K562 (cell line): ENCODE measurements at regions not wholly inside any gene's neighbourhood (a gene's known extent, or its start where the extent isn't known, plus 50 kb on each side); places are given as distances from the start of the nearest gene placed in this dataset.

Experiments
- ATAC-seq: fragments of 200-7000 bp; cut with Tn5 transposase; 3 replicates; pipeline ENCODE4 v1.9.1; 2020; ENCODE audit warnings: moderate library complexity
- BruUV-seq: library from RNA; stranded (reverse); fragments of 400-500 nt; replicated peaks from 2 replicates; lab custom pipeline; 2021; lab: Mats Ljungman, UMichigan
- CTCF ChIA-PET: fragments of 300-600 bp; formaldehyde crosslinking; extraction: SDS; loops from one replicate; lab custom pipeline; 2021; ENCODE audit warnings: low intra/inter-chr PET ratio; lab: Yijun Ruan, JAX
- POLR2A ChIA-PET: fragments of 300-600, 350-650 bp; sonication (Branson Sonifier 250); formaldehyde crosslinking; extraction: SDS; loops from one replicate; lab custom pipeline; 2021; ENCODE audit warnings: antibody characterized with exemption, inconsistent platforms; lab: Yijun Ruan, JAX
- DNase-seq, 4 experiments: peaks; one replicate each; pipeline versions ENCODE4 v3.0.0 to v3.0.0-alpha.2; 2011 to 2018; ENCODE audit warnings: low spot score in 3 of 4, mixed read lengths in 3 of 4; ENCODE audit errors: extremely low read depth in 1 of 4
- FAIRE-seq: peaks from 2 replicates; lab custom pipeline; 2011; peaks lifted over from hg19 to GRCh38; lab: Jason Lieb, UNC
- H2AFZ ChIP-seq: 2 replicates; pipeline ENCODE4 v1.6.0; 2011; ENCODE audit warnings: low read depth, low read length, control low read depth, inconsistent platforms
- H3K27ac ChIP-seq: fragments of 200-600 bp; 3 replicates; pipeline ENCODE4 v1.8.0; 2011; ENCODE audit warnings: low read depth, mild to moderate bottlenecking, control low read depth, inconsistent platforms, low read length, moderate library complexity, mixed read lengths; ENCODE audit errors: extremely low read depth
- H3K27me3 ChIP-seq, 2 experiments: fragments of 300-600 bp in 1 of 2; 2 replicates in 1 of 2; 3 replicates in 1 of 2; pipeline versions ENCODE4 v1.6.0 to v1.8.0; 2011; ENCODE audit warnings: inconsistent platforms in 2 of 2, low read length in 2 of 2, mild to moderate bottlenecking in 1 of 2, mixed read lengths in 1 of 2, moderate library complexity in 1 of 2; ENCODE audit not compliant: control insufficient read depth in 2 of 2, insufficient read depth in 2 of 2
- H3K36me3 ChIP-seq: fragments of 300-600 bp; 3 replicates; pipeline ENCODE4 v1.8.0; 2011; ENCODE audit warnings: mild to moderate bottlenecking, low read length, inconsistent platforms; ENCODE audit not compliant: control insufficient read depth, insufficient read depth
- H3K4me1 ChIP-seq, 2 experiments: fragments of 200-600 bp in 1 of 2; replicated peaks in 1 of 2; 2 replicates in 1 of 2; 3 replicates in 1 of 2; pipeline versions ENCODE4 v1.5.1 to v1.8.0; 2011; ENCODE audit warnings: inconsistent platforms in 2 of 2, low read length in 2 of 2, mild to moderate bottlenecking in 1 of 2, mixed read lengths in 1 of 2, moderate library complexity in 1 of 2; ENCODE audit not compliant: control insufficient read depth in 2 of 2, insufficient read depth in 2 of 2
- H3K4me2 ChIP-seq: 2 replicates; pipeline ENCODE4 v1.6.1; 2011; ENCODE audit warnings: low read length, control low read depth, inconsistent platforms, mixed read lengths; ENCODE audit not compliant: insufficient read depth
- H3K4me3 ChIP-seq: fragments of 200-600 bp; sonication (generic), shearing (Covaris generic); 2 replicates; pipeline ENCODE4 v1.5.1; 2016; ENCODE audit warnings: control low read depth, inconsistent platforms
- H3K79me2 ChIP-seq: fragments of 200-600 bp; 3 replicates; pipeline ENCODE4 v1.8.0; 2011; ENCODE audit warnings: low read length, inconsistent platforms; ENCODE audit not compliant: control insufficient read depth, insufficient read depth
- H3K9ac ChIP-seq, 2 experiments: 2 replicates each; pipeline versions ENCODE4 v1.6.0 to v1.6.1; 2011; ENCODE audit warnings: low read depth in 2 of 2, low read length in 2 of 2, control low read depth in 1 of 2, inconsistent platforms in 1 of 2, mild to moderate bottlenecking in 1 of 2, mixed read lengths in 1 of 2; ENCODE audit not compliant: insufficient read depth in 1 of 2
- H3K9me1 ChIP-seq: one replicate; pipeline ENCODE4 v1.6.0; 2011; ENCODE audit warnings: inconsistent platforms, mild to moderate bottlenecking, low read length, moderate library complexity; ENCODE audit not compliant: control insufficient read depth, insufficient read depth
- H3K9me3 ChIP-seq: replicated peaks from 2 replicates; pipeline ENCODE4 v1.5.1; 2011; ENCODE audit warnings: low read depth, low read length, inconsistent platforms; ENCODE audit not compliant: control insufficient read depth, insufficient read depth
- H4K20me1 ChIP-seq: replicated peaks from 2 replicates; pipeline ENCODE4 v1.6.1; 2011; ENCODE audit warnings: low read length, inconsistent platforms, mixed read lengths; ENCODE audit not compliant: control insufficient read depth, insufficient read depth
- ATF4 ChIP-seq: fragments of 450-650 bp; formaldehyde crosslinking; IDR thresholded peaks from 2 replicates; pipeline ENCODE4 v1.4.0; 2022; ENCODE audit warnings: mild to moderate bottlenecking, moderate library complexity
- MEF2A ChIP-seq: IDR thresholded peaks from 2 replicates; pipeline ENCODE4 v1.6.1; 2011; ENCODE audit warnings: low read depth, mild to moderate bottlenecking, low read length, moderate library complexity; ENCODE audit not compliant: control insufficient read depth
- NFATC3 ChIP-seq: fragments of 450-650 bp; IDR thresholded peaks from 2 replicates; pipeline ENCODE4 v1.6.1; 2017; ENCODE audit warnings: mild to moderate bottlenecking
- NUFIP1 ChIP-seq: fragments of 450-650 bp; IDR thresholded peaks from 2 replicates; pipeline ENCODE4 v1.6.1; 2018; ENCODE audit not compliant: partially characterized antibody
- STAT6 ChIP-seq: sonication (generic); formaldehyde crosslinking; IDR thresholded peaks from 2 replicates; pipeline ENCODE4 v1.8.1; 2023; ENCODE audit warnings: mild to moderate bottlenecking, missing genetic modification reagents
- ZNF282 ChIP-seq: sonication (generic); formaldehyde crosslinking; IDR thresholded peaks from 2 replicates; pipeline ENCODE4 v1.8.1; 2023; ENCODE audit warnings: missing genetic modification reagents
- ZSCAN29 ChIP-seq: fragments of 450-650 bp; IDR thresholded peaks from 2 replicates; pipeline ENCODE4 v1.6.1; 2017
- WGBS: fragments of 100-300 bp; shearing (Covaris generic); methylation state at CpG from one replicate; pipeline ENCODE4 v1.1.6; 2016; ENCODE audit warnings: low coverage, mixed read lengths; ENCODE audit not compliant: insufficient coverage; ENCODE audit errors: missing lambda C conversion rate; 5-methylcytosine and 5-hydroxymethylcytosine counted together
- in situ Hi-C: fragments of 300-500 bp; cut with MboI; formaldehyde crosslinking; loops from 4 replicates; pipeline ENCODE4 v1.15.0; 2018; ENCODE audit warnings: inconsistent platforms, mixed read lengths
- intact Hi-C: fragments of 100-400 bp; cut with micrococcal nuclease; formaldehyde crosslinking; loops from 2 replicates; pipeline ENCODE4 v1.14.2; 2022
- TF ChIP-seq, protein P1 (sequence below): fragments of 450-650 bp; formaldehyde crosslinking; IDR thresholded peaks from 2 replicates; pipeline ENCODE4 v1.4.0; 2020; ENCODE audit warnings: mild to moderate bottlenecking

DNA sequence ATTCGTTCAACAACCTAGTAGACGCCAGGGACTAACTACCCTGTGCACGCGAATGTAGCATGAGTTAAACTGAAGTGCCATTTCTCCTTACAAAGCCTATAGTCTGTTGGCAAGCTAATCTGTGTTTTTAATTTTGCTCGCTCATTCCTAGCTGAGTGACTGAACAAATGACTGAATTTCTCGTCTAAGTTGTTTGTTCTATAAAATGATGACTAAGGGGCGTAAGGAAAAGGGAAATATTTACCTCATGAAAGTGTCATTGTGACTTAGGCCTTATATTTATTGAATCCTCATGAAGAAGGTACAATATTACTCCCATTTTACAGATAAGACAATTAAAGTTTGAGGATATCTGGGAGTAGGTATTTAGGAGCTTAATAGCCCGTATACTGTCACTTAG is 818.3 kb upstream of the ALCAM start:
- DNase-seq (no peak), FAIRE-seq (no peak), ATAC-seq (no peak)
- Histone ChIP-seq H3K79me2 (no peaks in the 10 kb centered on the region), H3K4me1 (no peaks in the 10 kb centered on the region), H3K36me3 (no peaks in the 10 kb centered on the region), H2AFZ (no peak overlapping the region), H3K9me1 (no peaks in the 10 kb centered on the region), H4K20me1 (no peaks in the 10 kb centered on the region), H3K4me3 (no peak overlapping the region), H3K27ac (no peak overlapping the region), H3K9ac (no peak overlapping the region), H3K9me3 (no peaks in the 10 kb centered on the region), H3K27me3 (no peaks in the 10 kb centered on the region), H3K4me2 (no peak overlapping the region)
- ChIA-PET CTCF (no interaction called here), POLR2A (no interaction called here)
- 0% methylated on average over 6 of the region's 8 CpGs for WGBS
- BruUV-seq = no TSS peak
- in situ Hi-C loops = no loop called here
- no peak for TF ChIP-seq ZSCAN29
- no peak for TF ChIP-seq ZNF282
- TF ChIP-seq NUFIP1 = no peak
- TF ChIP-seq ATF4 = no peak
- no peak for TF ChIP-seq MEF2A
- TF ChIP-seq, protein P1, sequence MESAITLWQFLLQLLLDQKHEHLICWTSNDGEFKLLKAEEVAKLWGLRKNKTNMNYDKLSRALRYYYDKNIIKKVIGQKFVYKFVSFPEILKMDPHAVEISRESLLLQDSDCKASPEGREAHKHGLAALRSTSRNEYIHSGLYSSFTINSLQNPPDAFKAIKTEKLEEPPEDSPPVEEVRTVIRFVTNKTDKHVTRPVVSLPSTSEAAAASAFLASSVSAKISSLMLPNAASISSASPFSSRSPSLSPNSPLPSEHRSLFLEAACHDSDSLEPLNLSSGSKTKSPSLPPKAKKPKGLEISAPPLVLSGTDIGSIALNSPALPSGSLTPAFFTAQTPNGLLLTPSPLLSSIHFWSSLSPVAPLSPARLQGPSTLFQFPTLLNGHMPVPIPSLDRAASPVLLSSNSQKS (CRISPR knock-in tag) = no peak
- no peak for TF ChIP-seq STAT6
- no peak for TF ChIP-seq NFATC3
- intact Hi-C loops = no loop called here
